Gastrocnemius medialis (tissue), 4 donors: ENCODE measurements at regions not wholly inside any gene's neighbourhood (a gene's known extent, or its start where the extent isn't known, plus 50 kb on each side); places are given as distances from the start of the nearest gene placed in this dataset.

Source experiments
- ATAC-seq, 2 donors: fragments of 150-250 bp; one replicate each; pipeline ENCODE4 v1.9.1; 2016
- DNase-seq, 2 donors: peaks; one replicate each; pipeline ENCODE4 v3.0.0-alpha.2; 2019
- H3K27ac ChIP-seq, 4 donors: fragments of 200-600 bp; sonication (generic); 1 replicate in 1 of 4; 2 replicates in 3 of 4; pipeline ENCODE4 v1.5.1; 2016 to 2018; ENCODE audit warnings: mild to moderate bottlenecking in 2 of 4, moderate library complexity in 1 of 4
- H3K27me3 ChIP-seq, 3 donors: fragments of 200-600 bp; sonication (generic) in 2 of 3; 1 replicate in 1 of 3; 2 replicates in 2 of 3; pipeline versions ENCODE4 v1.5.1 to v1.6.0; 2016 to 2019; ENCODE audit warnings: mild to moderate bottlenecking in 1 of 3, moderate library complexity in 1 of 3
- H3K36me3 ChIP-seq, 2 donors: fragments of 200-600 bp; sonication (generic) in 1 of 2; one replicate each; pipeline ENCODE4 v1.5.1; 2017 to 2018
- H3K4me1 ChIP-seq, 2 donors: fragments of 200-600 bp; sonication (generic) in 1 of 2; one replicate each; pipeline ENCODE4 v1.5.1; 2016 to 2017; ENCODE audit warnings: mild to moderate bottlenecking in 2 of 2
- H3K4me3 ChIP-seq, 4 donors: fragments of 200-600 bp; sonication (generic) in 3 of 4; 1 replicate in 1 of 4; 2 replicates in 3 of 4; pipeline ENCODE4 v1.5.1; 2016 to 2019; ENCODE audit warnings: mild to moderate bottlenecking in 2 of 4
- H3K9me3 ChIP-seq, 3 donors: fragments of 200-600 bp; sonication (generic) in 2 of 3; 1 replicate in 1 of 3; 2 replicates in 2 of 3; pipeline ENCODE4 v1.5.1; 2016 to 2019
- POLR2A ChIP-seq, 2 donors: fragments of 450-650 bp; IDR thresholded peaks; one replicate each; pipeline ENCODE4 v1.6.1; 2017; ENCODE audit warnings: antibody characterized with exemption in 2 of 2, mild to moderate bottlenecking in 2 of 2, moderate library complexity in 2 of 2
- in situ Hi-C, 4 donors: fragments of 200-750 bp; cut with MboI; loops; one replicate each; pipeline versions ENCODE4 v1.15.0 to v1.8.0; 2017; ENCODE audit warnings: low sequenced_read_pairs in 4 of 4
- intact Hi-C: fragments of 100-400 bp; cut with DNase I; formaldehyde crosslinking; loops from one replicate; pipeline ENCODE4 v1.15.1; 2023; ENCODE audit warnings: low total_unique reads
- TF ChIP-seq, protein P1 (sequence below), 5 experiments: fragments of 450-650 bp in 3 of 5; fragments of 200-600 bp in 2 of 5; sonication (generic) in 2 of 5; IDR thresholded peaks in 4 of 5; conservative IDR thresholded peaks in 1 of 5; 1 replicate in 4 of 5; 2 replicates in 1 of 5; pipeline ENCODE4 v1.5.1; 2016 to 2019; ENCODE audit warnings: antibody characterized with exemption in 5 of 5, mild to moderate bottlenecking in 3 of 5, moderate library complexity in 3 of 5

GRCh38 chr1:173333581-173333980 lies 126.5 kb upstream of the TNFSF4 start:
- H3K27ac ChIP-seq, result no peak overlapping the region
- no peaks in the 10 kb centered on the region for H3K9me3 ChIP-seq
- H3K36me3 ChIP-seq, result no peaks in the 10 kb centered on the region
- DNase-seq, result no peak
- no peak overlapping the region for H3K4me3 ChIP-seq
- ATAC-seq, result no peak
- no peak for TF ChIP-seq POLR2A (IDR thresholded peaks at IDR 0.05)
- TF ChIP-seq, protein P1, sequence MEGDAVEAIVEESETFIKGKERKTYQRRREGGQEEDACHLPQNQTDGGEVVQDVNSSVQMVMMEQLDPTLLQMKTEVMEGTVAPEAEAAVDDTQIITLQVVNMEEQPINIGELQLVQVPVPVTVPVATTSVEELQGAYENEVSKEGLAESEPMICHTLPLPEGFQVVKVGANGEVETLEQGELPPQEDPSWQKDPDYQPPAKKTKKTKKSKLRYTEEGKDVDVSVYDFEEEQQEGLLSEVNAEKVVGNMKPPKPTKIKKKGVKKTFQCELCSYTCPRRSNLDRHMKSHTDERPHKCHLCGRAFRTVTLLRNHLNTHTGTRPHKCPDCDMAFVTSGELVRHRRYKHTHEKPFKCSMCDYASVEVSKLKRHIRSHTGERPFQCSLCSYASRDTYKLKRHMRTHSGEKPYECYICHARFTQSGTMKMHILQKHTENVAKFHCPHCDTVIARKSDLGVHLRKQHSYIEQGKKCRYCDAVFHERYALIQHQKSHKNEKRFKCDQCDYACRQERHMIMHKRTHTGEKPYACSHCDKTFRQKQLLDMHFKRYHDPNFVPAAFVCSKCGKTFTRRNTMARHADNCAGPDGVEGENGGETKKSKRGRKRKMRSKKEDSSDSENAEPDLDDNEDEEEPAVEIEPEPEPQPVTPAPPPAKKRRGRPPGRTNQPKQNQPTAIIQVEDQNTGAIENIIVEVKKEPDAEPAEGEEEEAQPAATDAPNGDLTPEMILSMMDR (IDR thresholded peaks at IDR 0.05 in 4 of 5, conservative IDR thresholded peaks at IDR 0.05 in 1 of 5), result no peak
- intact Hi-C loops, result no loop called here
- in situ Hi-C loops, result no loop called here
- H3K4me1 ChIP-seq, result peaks cover 0 to 6% of the 10 kb centered on the region in 2 donors
- H3K27me3 ChIP-seq, result no peaks in the 10 kb centered on the region

GRCh38 chr1:173337126-173337525 lies 130.0 kb upstream of the TNFSF4 start:
- in situ Hi-C loops, result no loop called here
- ATAC-seq, result no peak
- intact Hi-C loops, result no loop called here

GRCh38 chr1:173341307-173341706 lies 134.2 kb upstream of the TNFSF4 start:
- in situ Hi-C loops, result no loop called here
- TF ChIP-seq, protein P1 (IDR thresholded peaks at IDR 0.05 in 4 of 5, conservative IDR thresholded peaks at IDR 0.05 in 1 of 5), result no peak
- no peak for TF ChIP-seq POLR2A (IDR thresholded peaks at IDR 0.05)
- H3K9me3 ChIP-seq, result no peaks in the 10 kb centered on the region

More at GRCh38 chr1:173337126-173337525, 130.0 kb upstream of the TNFSF4 start:
- H3K27ac ChIP-seq, result no peak overlapping the region
- no peaks in the 10 kb centered on the region for H3K36me3 ChIP-seq
- no peak for TF ChIP-seq POLR2A (IDR thresholded peaks at IDR 0.05)
- TF ChIP-seq, protein P1 (IDR thresholded peaks at IDR 0.05 in 4 of 5, conservative IDR thresholded peaks at IDR 0.05 in 1 of 5), result no peak
- no peaks in the 10 kb centered on the region for H3K27me3 ChIP-seq
- DNase-seq, result no peak
- H3K4me1 ChIP-seq, result no peaks in the 10 kb centered on the region
- no peaks in the 10 kb centered on the region for H3K9me3 ChIP-seq
- H3K4me3 ChIP-seq, result no peak overlapping the region

GRCh38 chr1:173341971-173342370 lies 134.8 kb upstream of the TNFSF4 start:
- Histone ChIP-seq H3K27ac (no peak overlapping the region), H3K27me3 (no peaks in the 10 kb centered on the region), H3K9me3 (no peaks in the 10 kb centered on the region), H3K4me3 (no peak overlapping the region), H3K36me3 (no peaks in the 10 kb centered on the region), H3K4me1 (no peaks in the 10 kb centered on the region)
- in situ Hi-C loops, result no loop called here
- ATAC-seq (no peak), DNase-seq (no peak)
- no peak for TF ChIP-seq POLR2A (IDR thresholded peaks at IDR 0.05)
- TF ChIP-seq, protein P1 (IDR thresholded peaks at IDR 0.05 in 4 of 5, conservative IDR thresholded peaks at IDR 0.05 in 1 of 5), result no peak
- intact Hi-C loops, result no loop called here

More at GRCh38 chr1:173341307-173341706, 134.2 kb upstream of the TNFSF4 start:
- Histone ChIP-seq H3K4me3 (no peak overlapping the region), H3K4me1 (no peaks in the 10 kb centered on the region), H3K27ac (no peak overlapping the region), H3K27me3 (no peaks in the 10 kb centered on the region), H3K36me3 (no peaks in the 10 kb centered on the region)
- intact Hi-C loops, result no loop called here
- ATAC-seq (peak in 1 of 2 donors; percentile 46), DNase-seq (peak; percentile 4 to 18)

DNA sequence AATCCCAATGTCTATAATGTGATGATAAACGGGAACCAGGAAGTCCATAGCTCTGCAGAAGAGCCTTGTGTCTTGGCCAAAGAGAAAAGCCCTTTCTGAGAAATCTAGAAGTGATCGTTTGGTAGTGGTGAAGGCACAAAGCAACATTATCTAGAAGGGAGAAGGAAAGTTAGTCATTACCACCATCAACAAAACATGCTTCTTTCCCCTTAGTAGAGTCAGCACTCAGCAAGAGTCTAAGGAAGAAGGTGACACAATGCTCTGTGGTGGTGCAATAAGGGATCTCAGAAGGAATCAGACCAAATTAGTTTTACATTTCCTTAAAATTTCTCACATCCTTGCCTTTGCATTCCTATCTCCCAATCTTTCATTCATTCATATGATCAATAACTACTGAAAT lies 134.4 kb upstream of the PRDX6 start:
- H3K27ac ChIP-seq, result no peak overlapping the region
- DNase-seq (no peak), ATAC-seq (no peak)
- in situ Hi-C loops (no loop called here), intact Hi-C loops (no loop called here)
- H3K4me3 ChIP-seq, result no peak overlapping the region
- no peaks in the 10 kb centered on the region for H3K36me3 ChIP-seq
- H3K9me3 ChIP-seq, result no peaks in the 10 kb centered on the region
- TF ChIP-seq POLR2A (IDR thresholded peaks at IDR 0.05), result no peak
- TF ChIP-seq, protein P1 (IDR thresholded peaks at IDR 0.05 in 4 of 5, conservative IDR thresholded peaks at IDR 0.05 in 1 of 5), result no peak
- no peaks in the 10 kb centered on the region for H3K27me3 ChIP-seq
- no peaks in the 10 kb centered on the region for H3K4me1 ChIP-seq
